Amygdala (tissue), 56 donors: ENCODE measurements at regions not wholly inside any gene's neighbourhood (a gene's known extent, or its start where the extent isn't known, plus 50 kb on each side); places are given as distances from the start of the nearest gene placed in this dataset.

Experiments used
- DNase-seq, 56 donors: peaks; one replicate each; lab custom pipeline; 2025; lab: John Stamatoyannopoulos, UW

GRCh38 chr12:74794522-74794921, 256.9 kb downstream of the ATXN7L3B start:
- no peak for DNase-seq

GRCh38 chr12:74801625-74802024, 264.0 kb downstream of the ATXN7L3B start:
- DNase-seq, result no peak

- no peak for DNase-seq
Observed at GRCh38 chr12:74816398-74817175, 279.0 kb downstream of the ATXN7L3B start.

GRCh38 chr12:74817499-74817898, 279.9 kb downstream of the ATXN7L3B start:
- no peak for DNase-seq

GRCh38 chr12:74818412-74818811, 280.8 kb downstream of the ATXN7L3B start:
- no peak for DNase-seq

GRCh38 chr12:74820324-74820723, 282.7 kb downstream of the ATXN7L3B start:
- no peak for DNase-seq

GRCh38 chr12:74836567-74836966, 298.9 kb downstream of the ATXN7L3B start:
- no peak for DNase-seq

- DNase-seq, result no peak
Observed at GRCh38 chr12:74846116-74846515, 308.5 kb downstream of the ATXN7L3B start.

- DNase-seq, result no peak
Observed at GRCh38 chr12:74847169-74847568, 309.5 kb downstream of the ATXN7L3B start.

GRCh38 chr12:74848006-74848405, 310.4 kb downstream of the ATXN7L3B start:
- no peak for DNase-seq

GRCh38 chr12:74849801-74850200, 312.2 kb downstream of the ATXN7L3B start:
- DNase-seq, result no peak

- DNase-seq, result no peak
Observed at GRCh38 chr12:74871817-74872216, 334.2 kb downstream of the ATXN7L3B start.

GRCh38 chr12:74885775-74886174, 323.9 kb downstream of the KCNC2 start:
- no peak for DNase-seq

GRCh38 chr12:74889073-74889472, 320.6 kb downstream of the KCNC2 start:
- DNase-seq, result no peak

GRCh38 chr12:74889563-74890236, 319.9 kb downstream of the KCNC2 start:
- no peak for DNase-seq

GRCh38 chr12:74890237-74890599, 319.4 kb downstream of the KCNC2 start:
- peak in 6 of 56 donors; percentile 2 to 15 (median 6) for DNase-seq

- DNase-seq, result no peak
Observed at GRCh38 chr12:74891083-74891668, 318.5 kb downstream of the KCNC2 start.

GRCh38 chr12:74892057-74892633, 317.5 kb downstream of the KCNC2 start:
- no peak for DNase-seq

- DNase-seq, result no peak
Observed at GRCh38 chr12:74896186-74896585, 313.5 kb downstream of the KCNC2 start.

GRCh38 chr12:74897425-74898211, 312.0 kb downstream of the KCNC2 start:
- no peak for DNase-seq
